ENCODE measurements at regions not wholly inside any gene's neighbourhood (a gene's known extent, or its start where the extent isn't known, plus 50 kb on each side); places are given as distances from the start of the nearest gene placed in this dataset.

GRCh38 chr15:46408312-46408711, 773.5 kb downstream of the SQOR start:
- TF ChIP-seq GATA3 (IDR thresholded peaks at IDR 0.05; ENCODE audit: low read depth, low read length) (no peak), GATA2 (IDR thresholded peaks at IDR 0.05; ENCODE audit: low read depth, low read length) (no peak)
